K562 (cell line): ENCODE measurements at regions not wholly inside any gene's neighbourhood (a gene's known extent, or its start where the extent isn't known, plus 50 kb on each side); places are given as distances from the start of the nearest gene placed in this dataset.
A peak's percentile ranks its signal among the peaks of the same experiment; 100 is the strongest.

ENCODE experiments used
- ATAC-seq: fragments of 200-7000 bp; cut with Tn5 transposase; 3 replicates; pipeline ENCODE4 v1.9.1; 2020; ENCODE audit warnings: moderate library complexity
- BruUV-seq: library from RNA; stranded (reverse); fragments of 400-500 nt; replicated peaks from 2 replicates; lab custom pipeline; 2021; lab: Mats Ljungman, UMichigan
- CTCF ChIA-PET: fragments of 300-600 bp; formaldehyde crosslinking; extraction: SDS; loops from one replicate; lab custom pipeline; 2021; ENCODE audit warnings: low intra/inter-chr PET ratio; lab: Yijun Ruan, JAX
- POLR2A ChIA-PET: fragments of 300-600, 350-650 bp; sonication (Branson Sonifier 250); formaldehyde crosslinking; extraction: SDS; loops from one replicate; lab custom pipeline; 2021; ENCODE audit warnings: antibody characterized with exemption, inconsistent platforms; lab: Yijun Ruan, JAX
- DNase-seq, 4 experiments: peaks; one replicate each; pipeline versions ENCODE4 v3.0.0 to v3.0.0-alpha.2; 2011 to 2018; ENCODE audit warnings: low spot score in 3 of 4, mixed read lengths in 3 of 4; ENCODE audit errors: extremely low read depth in 1 of 4
- FAIRE-seq: peaks from 2 replicates; lab custom pipeline; 2011; peaks lifted over from hg19 to GRCh38; lab: Jason Lieb, UNC
- H2AFZ ChIP-seq: 2 replicates; pipeline ENCODE4 v1.6.0; 2011; ENCODE audit warnings: low read depth, low read length, control low read depth, inconsistent platforms
- H3K27ac ChIP-seq: fragments of 200-600 bp; 3 replicates; pipeline ENCODE4 v1.8.0; 2011; ENCODE audit warnings: low read depth, mild to moderate bottlenecking, control low read depth, inconsistent platforms, low read length, moderate library complexity, mixed read lengths; ENCODE audit errors: extremely low read depth
- H3K27me3 ChIP-seq, 2 experiments: fragments of 300-600 bp in 1 of 2; 2 replicates in 1 of 2; 3 replicates in 1 of 2; pipeline versions ENCODE4 v1.6.0 to v1.8.0; 2011; ENCODE audit warnings: inconsistent platforms in 2 of 2, low read length in 2 of 2, mild to moderate bottlenecking in 1 of 2, mixed read lengths in 1 of 2, moderate library complexity in 1 of 2; ENCODE audit not compliant: control insufficient read depth in 2 of 2, insufficient read depth in 2 of 2
- H3K36me3 ChIP-seq: fragments of 300-600 bp; 3 replicates; pipeline ENCODE4 v1.8.0; 2011; ENCODE audit warnings: mild to moderate bottlenecking, low read length, inconsistent platforms; ENCODE audit not compliant: control insufficient read depth, insufficient read depth
- H3K4me1 ChIP-seq, 2 experiments: fragments of 200-600 bp in 1 of 2; replicated peaks in 1 of 2; 2 replicates in 1 of 2; 3 replicates in 1 of 2; pipeline versions ENCODE4 v1.5.1 to v1.8.0; 2011; ENCODE audit warnings: inconsistent platforms in 2 of 2, low read length in 2 of 2, mild to moderate bottlenecking in 1 of 2, mixed read lengths in 1 of 2, moderate library complexity in 1 of 2; ENCODE audit not compliant: control insufficient read depth in 2 of 2, insufficient read depth in 2 of 2
- H3K4me2 ChIP-seq: 2 replicates; pipeline ENCODE4 v1.6.1; 2011; ENCODE audit warnings: low read length, control low read depth, inconsistent platforms, mixed read lengths; ENCODE audit not compliant: insufficient read depth
- H3K4me3 ChIP-seq: fragments of 200-600 bp; sonication (generic), shearing (Covaris generic); 2 replicates; pipeline ENCODE4 v1.5.1; 2016; ENCODE audit warnings: control low read depth, inconsistent platforms
- H3K79me2 ChIP-seq: fragments of 200-600 bp; 3 replicates; pipeline ENCODE4 v1.8.0; 2011; ENCODE audit warnings: low read length, inconsistent platforms; ENCODE audit not compliant: control insufficient read depth, insufficient read depth
- H3K9ac ChIP-seq, 2 experiments: 2 replicates each; pipeline versions ENCODE4 v1.6.0 to v1.6.1; 2011; ENCODE audit warnings: low read depth in 2 of 2, low read length in 2 of 2, control low read depth in 1 of 2, inconsistent platforms in 1 of 2, mild to moderate bottlenecking in 1 of 2, mixed read lengths in 1 of 2; ENCODE audit not compliant: insufficient read depth in 1 of 2
- H3K9me1 ChIP-seq: one replicate; pipeline ENCODE4 v1.6.0; 2011; ENCODE audit warnings: inconsistent platforms, mild to moderate bottlenecking, low read length, moderate library complexity; ENCODE audit not compliant: control insufficient read depth, insufficient read depth
- H3K9me3 ChIP-seq: replicated peaks from 2 replicates; pipeline ENCODE4 v1.5.1; 2011; ENCODE audit warnings: low read depth, low read length, inconsistent platforms; ENCODE audit not compliant: control insufficient read depth, insufficient read depth
- H4K20me1 ChIP-seq: replicated peaks from 2 replicates; pipeline ENCODE4 v1.6.1; 2011; ENCODE audit warnings: low read length, inconsistent platforms, mixed read lengths; ENCODE audit not compliant: control insufficient read depth, insufficient read depth
- BHLHE40 ChIP-seq: IDR thresholded peaks from 2 replicates; pipeline ENCODE4 v1.6.1; 2011; ENCODE audit warnings: low read length, improper control_type of control experiment
- C11orf30 ChIP-seq: fragments of 450-650 bp; IDR thresholded peaks from 2 replicates; pipeline ENCODE4 v1.6.1; 2016; ENCODE audit warnings: low read depth, mild to moderate bottlenecking
- CBFA2T3 ChIP-seq: fragments of 450-650 bp; IDR thresholded peaks from 2 replicates; pipeline ENCODE4 v1.6.1; 2017
- EWSR1 ChIP-seq: fragments of 450-650 bp; IDR thresholded peaks from 2 replicates; pipeline ENCODE4 v1.6.1; 2018; ENCODE audit warnings: borderline replicate concordance, mild to moderate bottlenecking, low read depth, moderate library complexity; ENCODE audit not compliant: partially characterized antibody
- HNRNPL ChIP-seq: fragments of 200-400 bp; formaldehyde crosslinking; IDR thresholded peaks from 2 replicates; pipeline ENCODE4 v1.6.1; 2017; ENCODE audit warnings: low read depth, mild to moderate bottlenecking, low read length
- JUND ChIP-seq, 2 experiments: IDR thresholded peaks; 2 replicates in 1 of 2; 3 replicates in 1 of 2; pipeline ENCODE4 v1.6.1; 2011; ENCODE audit warnings: borderline replicate concordance in 2 of 2, low read depth in 2 of 2, low read length in 2 of 2, improper control_type of control experiment in 1 of 2, missing biosample characterization in 1 of 2, missing genetic modification characterization in 1 of 2, missing genetic modification reagents in 1 of 2
- MAFF ChIP-seq: IDR thresholded peaks from 2 replicates; pipeline ENCODE4 v1.6.1; 2012; ENCODE audit warnings: low read length, improper control_type of control experiment
- MAFG ChIP-seq: fragments of 450-650 bp; conservative IDR thresholded peaks from 2 replicates; pipeline ENCODE4 v1.6.1; 2016; ENCODE audit warnings: missing genetic modification characterization, missing compliant biosample characterization
- MAFK ChIP-seq: IDR thresholded peaks from 2 replicates; pipeline ENCODE4 v1.6.1; 2011; ENCODE audit warnings: low read length, improper control_type of control experiment
- ZNF316 ChIP-seq: fragments of 450-650 bp; IDR thresholded peaks from 2 replicates; pipeline ENCODE4 v1.6.1; 2016
- WGBS: fragments of 100-300 bp; shearing (Covaris generic); methylation state at CpG from one replicate; pipeline ENCODE4 v1.1.6; 2016; ENCODE audit warnings: low coverage, mixed read lengths; ENCODE audit not compliant: insufficient coverage; ENCODE audit errors: missing lambda C conversion rate; 5-methylcytosine and 5-hydroxymethylcytosine counted together
- in situ Hi-C: fragments of 300-500 bp; cut with MboI; formaldehyde crosslinking; loops from 4 replicates; pipeline ENCODE4 v1.15.0; 2018; ENCODE audit warnings: inconsistent platforms, mixed read lengths
- intact Hi-C: fragments of 100-400 bp; cut with micrococcal nuclease; formaldehyde crosslinking; loops from 2 replicates; pipeline ENCODE4 v1.14.2; 2022
- TF ChIP-seq, protein P1 (sequence below): sonication (generic); formaldehyde crosslinking; IDR thresholded peaks from 2 replicates; pipeline ENCODE4 v1.8.0; 2022; ENCODE audit warnings: mild to moderate bottlenecking, low read depth, missing genetic modification reagents

DNA sequence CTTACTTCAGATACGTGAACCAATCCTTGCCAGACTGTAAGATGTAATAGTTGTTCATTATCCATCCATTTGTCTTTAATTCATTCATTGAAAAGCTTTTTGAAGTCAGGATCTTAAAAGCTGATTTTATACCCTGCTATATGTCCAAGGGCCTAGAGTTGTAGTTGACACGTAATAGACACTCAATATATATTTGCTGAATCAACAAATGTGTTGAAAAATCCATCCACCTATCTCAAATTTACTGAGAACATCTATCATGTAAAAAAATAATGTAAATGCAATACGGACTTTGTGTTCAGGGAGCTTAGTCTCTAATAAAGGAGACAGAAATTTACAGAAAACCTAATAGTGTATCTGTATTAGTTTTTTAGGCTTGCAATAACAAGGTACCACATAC lies 521.0 kb downstream of the METTL15 start:
- FAIRE-seq: no peak
- no peaks in the 10 kb centered on the region for H3K27me3 ChIP-seq

More for the DNA sequence above, 521.0 kb downstream of the METTL15 start:
- no peak overlapping the region for H3K27ac ChIP-seq
- H2AFZ ChIP-seq: no peak overlapping the region
- no peaks in the 10 kb centered on the region for H3K9me1 ChIP-seq
- no peak overlapping the region for H3K4me3 ChIP-seq
- no peaks in the 10 kb centered on the region for H3K79me2 ChIP-seq
- ATAC-seq (no peak), DNase-seq (no peak)
- intact Hi-C loops (no loop called here), in situ Hi-C loops (no loop called here)
- no peaks in the 10 kb centered on the region for H3K4me1 ChIP-seq
- WGBS: 0% methylated on average over 3 of the region's 3 CpGs
- H3K9me3 ChIP-seq: no peaks in the 10 kb centered on the region
- H3K4me2 ChIP-seq: no peak overlapping the region
- ChIA-PET CTCF (no interaction called here), POLR2A (no interaction called here)
- no peak overlapping the region for H3K9ac ChIP-seq
- BruUV-seq: no TSS peak
- TF ChIP-seq C11orf30 (peak; percentile 27; the same call in 1 of the 2 replicates), MAFG (tag) (0 out of 2 replicates have a peak, but pooled peaks have one; percentile 7), JUND (IDR thresholded peaks at IDR 0.05; ENCODE audit: borderline replicate concordance, low read depth, low read length) (no peak), JUND (tag; IDR thresholded peaks at IDR 0.05; ENCODE audit: borderline replicate concordance, low read depth, low read length) (no peak), HNRNPL (no peak), BHLHE40 (no peak), EWSR1 (no peak), MAFK (peak; percentile 34; the same call in 1 of the 2 replicates), MAFF (peak; percentile 39; the same call in 1 of the 2 replicates), CBFA2T3 (no peak), ZNF316 (peak; percentile 49; the same call in 1 of the 2 replicates)
- TF ChIP-seq, protein P1, sequence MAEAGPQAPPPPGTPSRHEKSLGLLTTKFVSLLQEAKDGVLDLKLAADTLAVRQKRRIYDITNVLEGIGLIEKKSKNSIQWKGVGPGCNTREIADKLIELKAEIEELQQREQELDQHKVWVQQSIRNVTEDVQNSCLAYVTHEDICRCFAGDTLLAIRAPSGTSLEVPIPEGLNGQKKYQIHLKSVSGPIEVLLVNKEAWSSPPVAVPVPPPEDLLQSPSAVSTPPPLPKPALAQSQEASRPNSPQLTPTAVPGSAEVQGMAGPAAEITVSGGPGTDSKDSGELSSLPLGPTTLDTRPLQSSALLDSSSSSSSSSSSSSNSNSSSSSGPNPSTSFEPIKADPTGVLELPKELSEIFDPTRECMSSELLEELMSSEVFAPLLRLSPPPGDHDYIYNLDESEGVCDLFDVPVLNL (CRISPR knock-in tag): no peak
- no peaks in the 10 kb centered on the region for H4K20me1 ChIP-seq
- no peaks in the 10 kb centered on the region for H3K36me3 ChIP-seq
